Astrocyte (in vitro differentiated cells and primary cell): ENCODE measurements at regions not wholly inside any gene's neighbourhood (a gene's known extent, or its start where the extent isn't known, plus 50 kb on each side); places are given as distances from the start of the nearest gene placed in this dataset.

Experiments used
- EZH2 ChIP-seq: IDR thresholded peaks from 2 replicates; pipeline ENCODE4 v1.6.1; 2012; ENCODE audit warnings: mild to moderate bottlenecking, low read length, inconsistent platforms; ENCODE audit not compliant: insufficient read depth
- TF ChIP-seq, protein P1 (sequence below): IDR thresholded peaks from 2 replicates; pipeline ENCODE4 v1.5.1; 2011; ENCODE audit warnings: low read depth, mild to moderate bottlenecking, inconsistent platforms, low read length, moderate library complexity; ENCODE audit not compliant: insufficient read depth

DNA sequence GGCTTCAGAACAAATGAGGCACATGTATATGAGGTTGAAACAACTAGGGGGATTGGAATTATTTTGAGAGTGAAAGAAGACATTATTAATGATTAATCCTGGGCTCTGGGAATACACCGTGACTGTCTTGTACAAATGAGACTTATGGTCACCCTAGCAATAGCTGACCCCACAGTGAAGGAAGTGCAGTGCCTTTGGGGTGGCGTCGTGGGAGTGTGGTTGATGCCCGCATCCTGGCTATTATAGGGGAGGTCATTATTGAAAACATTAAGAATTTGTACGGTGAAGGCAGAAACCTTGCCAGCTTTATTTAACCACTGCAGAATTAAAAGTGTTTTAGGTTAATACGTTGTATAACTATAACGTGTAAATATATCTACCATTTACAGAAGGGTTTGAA lies 296.7 kb downstream of the CYRIA start:
- TF ChIP-seq, protein P1, sequence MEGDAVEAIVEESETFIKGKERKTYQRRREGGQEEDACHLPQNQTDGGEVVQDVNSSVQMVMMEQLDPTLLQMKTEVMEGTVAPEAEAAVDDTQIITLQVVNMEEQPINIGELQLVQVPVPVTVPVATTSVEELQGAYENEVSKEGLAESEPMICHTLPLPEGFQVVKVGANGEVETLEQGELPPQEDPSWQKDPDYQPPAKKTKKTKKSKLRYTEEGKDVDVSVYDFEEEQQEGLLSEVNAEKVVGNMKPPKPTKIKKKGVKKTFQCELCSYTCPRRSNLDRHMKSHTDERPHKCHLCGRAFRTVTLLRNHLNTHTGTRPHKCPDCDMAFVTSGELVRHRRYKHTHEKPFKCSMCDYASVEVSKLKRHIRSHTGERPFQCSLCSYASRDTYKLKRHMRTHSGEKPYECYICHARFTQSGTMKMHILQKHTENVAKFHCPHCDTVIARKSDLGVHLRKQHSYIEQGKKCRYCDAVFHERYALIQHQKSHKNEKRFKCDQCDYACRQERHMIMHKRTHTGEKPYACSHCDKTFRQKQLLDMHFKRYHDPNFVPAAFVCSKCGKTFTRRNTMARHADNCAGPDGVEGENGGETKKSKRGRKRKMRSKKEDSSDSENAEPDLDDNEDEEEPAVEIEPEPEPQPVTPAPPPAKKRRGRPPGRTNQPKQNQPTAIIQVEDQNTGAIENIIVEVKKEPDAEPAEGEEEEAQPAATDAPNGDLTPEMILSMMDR = no peak
- TF ChIP-seq EZH2 = no peak
